Endothelial cell of umbilical vein (primary cell): ENCODE measurements at regions not wholly inside any gene's neighbourhood (a gene's known extent, or its start where the extent isn't known, plus 50 kb on each side); places are given as distances from the start of the nearest gene placed in this dataset.

Experiments used
- BruUV-seq: library from RNA; stranded (reverse); fragments of 400-500 nt; replicated peaks from 2 replicates; lab custom pipeline; 2021; lab: Mats Ljungman, UMichigan
- CTCF ChIA-PET: fragments of 300-600, 350-600 bp; sonication (Branson Sonifier 250); formaldehyde crosslinking; loops from one replicate; lab custom pipeline; 2021; ENCODE audit warnings: antibody characterized with exemption, inconsistent platforms; lab: Charles Lee
- POLR2A ChIA-PET: fragments of 300-600, 350-600 bp; sonication (Branson Sonifier 250); formaldehyde crosslinking; loops from one replicate; lab custom pipeline; 2021; ENCODE audit warnings: antibody characterized with exemption, inconsistent platforms; lab: Charles Lee
- DNase-seq: peaks from one replicate; pipeline ENCODE4 v3.0.0-alpha.2; 2011; ENCODE audit warnings: low read depth, low spot score
- FAIRE-seq: peaks from 2 replicates; lab custom pipeline; 2011; peaks lifted over from hg19 to GRCh38; lab: Jason Lieb, UNC
- H2AFZ ChIP-seq: 2 replicates; pipeline ENCODE4 v1.6.0; 2012; ENCODE audit warnings: low read depth, low read length, control low read depth, inconsistent platforms
- H3K27ac ChIP-seq: 2 replicates; pipeline ENCODE4 v1.5.1; 2011; ENCODE audit warnings: low read depth, mild to moderate bottlenecking, control low read depth, low read length, moderate library complexity; ENCODE audit not compliant: insufficient read depth
- H3K27me3 ChIP-seq, 2 experiments: 2 replicates each; pipeline versions ENCODE4 v1.6.0 to v1.6.1; 2011; ENCODE audit warnings: low read length in 2 of 2, mixed read lengths in 1 of 2; ENCODE audit not compliant: control insufficient read depth in 2 of 2, insufficient read depth in 2 of 2
- H3K36me3 ChIP-seq, 2 experiments: 2 replicates in 1 of 2; 3 replicates in 1 of 2; pipeline ENCODE4 v1.5.1; 2011; ENCODE audit warnings: low read length in 2 of 2, mild to moderate bottlenecking in 1 of 2, moderate library complexity in 1 of 2; ENCODE audit not compliant: control insufficient read depth in 2 of 2, insufficient read depth in 2 of 2; ENCODE audit errors: extremely low read depth in 1 of 2
- H3K4me1 ChIP-seq: 3 replicates; pipeline ENCODE4 v1.5.1; 2011; ENCODE audit warnings: mild to moderate bottlenecking, low read length; ENCODE audit not compliant: control insufficient read depth, insufficient read depth; ENCODE audit errors: extremely low read depth
- H3K4me2 ChIP-seq: 2 replicates; pipeline ENCODE4 v1.6.1; 2011; ENCODE audit warnings: low read length, control low read depth, mixed read lengths; ENCODE audit not compliant: insufficient read depth
- H3K4me3 ChIP-seq, 3 experiments: fragments of 200-600 bp in 1 of 3; sonication (generic), shearing (Covaris generic) in 1 of 3; replicated peaks in 1 of 3; 2 replicates each; pipeline ENCODE4 v1.5.1; 2011 to 2016; ENCODE audit warnings: control low read depth in 3 of 3, low read length in 3 of 3, mild to moderate bottlenecking in 2 of 3, inconsistent platforms in 1 of 3, low read depth in 1 of 3, moderate library complexity in 1 of 3; ENCODE audit not compliant: insufficient read depth in 1 of 3
- H3K79me2 ChIP-seq: 2 replicates; pipeline ENCODE4 v1.6.0; 2012; ENCODE audit warnings: low read length, inconsistent platforms; ENCODE audit not compliant: control insufficient read depth, insufficient read depth
- H3K9ac ChIP-seq: replicated peaks from 2 replicates; pipeline ENCODE3; 2011; ENCODE audit warnings: low read length, control low read depth; ENCODE audit not compliant: insufficient read depth; ENCODE audit errors: extremely low read depth
- H3K9me1 ChIP-seq: replicated peaks from 3 replicates; pipeline ENCODE4 v1.6.0; 2011; ENCODE audit warnings: mild to moderate bottlenecking, low read length; ENCODE audit not compliant: control insufficient read depth, insufficient read depth; ENCODE audit errors: extremely low read depth
- H3K9me3 ChIP-seq: replicated peaks from 2 replicates; pipeline ENCODE4 v1.5.1; 2012; ENCODE audit warnings: low read length, inconsistent platforms; ENCODE audit not compliant: control insufficient read depth, insufficient read depth
- H4K20me1 ChIP-seq: replicated peaks from 2 replicates; pipeline ENCODE3; 2011; ENCODE audit warnings: mild to moderate bottlenecking, low read length; ENCODE audit not compliant: control insufficient read depth, insufficient read depth; ENCODE audit errors: extremely low read depth
- EZH2 ChIP-seq: IDR thresholded peaks from 2 replicates; pipeline ENCODE4 v1.6.1; 2012; ENCODE audit warnings: borderline replicate concordance, low read depth, mild to moderate bottlenecking, moderate library complexity, low read length, inconsistent platforms; ENCODE audit not compliant: severe bottlenecking
- FOS ChIP-seq: IDR thresholded peaks from 2 replicates; pipeline ENCODE4 v1.6.1; 2011; ENCODE audit warnings: mild to moderate bottlenecking, low read length, moderate library complexity, borderline replicate concordance; ENCODE audit not compliant: insufficient read depth
- GATA2 ChIP-seq: IDR thresholded peaks from 2 replicates; pipeline ENCODE4 v1.7.0; 2011; ENCODE audit warnings: low read depth, mild to moderate bottlenecking, moderate library complexity, mixed read lengths, low read length; ENCODE audit not compliant: insufficient read length, insufficient read depth
- JUN ChIP-seq: IDR thresholded peaks from 2 replicates; pipeline ENCODE4 v1.6.1; 2011; ENCODE audit warnings: borderline replicate concordance, low read depth; ENCODE audit not compliant: insufficient read length, insufficient read depth
- MYC ChIP-seq: IDR thresholded peaks from one replicate; pipeline ENCODE4 v1.6.1; 2011; ENCODE audit warnings: mild to moderate bottlenecking, low read depth, low read length
- POLR2A ChIP-seq: IDR thresholded peaks from 2 replicates; pipeline ENCODE4 v1.6.1; 2012; ENCODE audit warnings: low read depth, mild to moderate bottlenecking, control low read depth, low read length
- POLR2AphosphoS5 ChIP-seq: IDR thresholded peaks from 2 replicates; pipeline ENCODE4 v1.6.1; 2012; ENCODE audit warnings: low read depth, mild to moderate bottlenecking, control low read depth, low read length, moderate library complexity; ENCODE audit not compliant: insufficient read depth
- dilution Hi-C: fragments of 300-500 bp; cut with MboI; formaldehyde crosslinking; loops from one replicate; pipeline ENCODE4 v1.15.0; 2019; ENCODE audit warnings: low sequenced_read_pairs; ENCODE audit not compliant: extremely low pct_ligation_motif_present
- intact Hi-C: fragments of 100-400 bp; cut with micrococcal nuclease; formaldehyde crosslinking; loops from one replicate; pipeline ENCODE4 v1.10.0; 2022
- TF ChIP-seq, protein P1 (sequence below), 2 donors: IDR thresholded peaks; 1 replicate in 1 of 2; 2 replicates in 1 of 2; pipeline ENCODE4 v1.5.1; 2011; ENCODE audit warnings: low read length in 2 of 2, mild to moderate bottlenecking in 2 of 2, moderate library complexity in 2 of 2, control low read depth in 1 of 2, inconsistent platforms in 1 of 2, low read depth in 1 of 2; ENCODE audit not compliant: insufficient read depth in 1 of 2; ENCODE audit errors: extremely low read depth in 1 of 2
- TF ChIP-seq, protein P2 (sequence below): IDR thresholded peaks from 2 replicates; pipeline ENCODE4 v1.6.1; 2011; ENCODE audit not compliant: insufficient read depth, insufficient read length

DNA sequence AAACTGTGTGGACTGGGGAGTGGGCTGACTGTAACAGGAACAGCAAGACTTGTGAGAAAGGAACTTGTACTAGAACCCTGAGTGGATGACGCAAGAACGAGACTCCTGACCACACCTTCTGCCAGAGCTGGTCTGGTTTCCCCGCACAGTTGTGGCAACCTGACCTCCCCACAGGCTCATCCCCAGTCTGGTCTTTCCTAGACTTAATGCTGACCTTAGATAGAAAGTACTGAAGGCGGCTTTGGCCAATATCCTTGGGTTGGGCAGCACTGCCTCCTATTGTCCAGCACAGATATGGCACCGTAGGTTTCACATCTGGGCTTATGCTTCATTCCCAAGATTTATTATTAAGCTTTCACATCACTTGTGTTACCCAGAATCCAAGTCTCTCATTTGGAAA is 137.8 kb upstream of the FRG1 start:
- no peaks in the 10 kb centered on the region for H3K9me3 ChIP-seq
- H3K27ac ChIP-seq: no peak overlapping the region
- H3K79me2 ChIP-seq: no peaks in the 10 kb centered on the region
- no peak overlapping the region for H3K9ac ChIP-seq
- no TSS peak for BruUV-seq
- H4K20me1 ChIP-seq: no peaks in the 10 kb centered on the region
- POLR2A ChIA-PET: no interaction called here
- FAIRE-seq (no peak), DNase-seq (no peak)
- no peaks in the 10 kb centered on the region for H3K9me1 ChIP-seq
- H3K4me3 ChIP-seq: no peak overlapping the region
- no peaks in the 10 kb centered on the region for H3K4me1 ChIP-seq
- no peaks in the 10 kb centered on the region for H3K27me3 ChIP-seq
- dilution Hi-C loops (no loop called here), intact Hi-C loops (no loop called here)
- no peak for TF ChIP-seq GATA2
- TF ChIP-seq JUN: no peak
- TF ChIP-seq, protein P1, sequence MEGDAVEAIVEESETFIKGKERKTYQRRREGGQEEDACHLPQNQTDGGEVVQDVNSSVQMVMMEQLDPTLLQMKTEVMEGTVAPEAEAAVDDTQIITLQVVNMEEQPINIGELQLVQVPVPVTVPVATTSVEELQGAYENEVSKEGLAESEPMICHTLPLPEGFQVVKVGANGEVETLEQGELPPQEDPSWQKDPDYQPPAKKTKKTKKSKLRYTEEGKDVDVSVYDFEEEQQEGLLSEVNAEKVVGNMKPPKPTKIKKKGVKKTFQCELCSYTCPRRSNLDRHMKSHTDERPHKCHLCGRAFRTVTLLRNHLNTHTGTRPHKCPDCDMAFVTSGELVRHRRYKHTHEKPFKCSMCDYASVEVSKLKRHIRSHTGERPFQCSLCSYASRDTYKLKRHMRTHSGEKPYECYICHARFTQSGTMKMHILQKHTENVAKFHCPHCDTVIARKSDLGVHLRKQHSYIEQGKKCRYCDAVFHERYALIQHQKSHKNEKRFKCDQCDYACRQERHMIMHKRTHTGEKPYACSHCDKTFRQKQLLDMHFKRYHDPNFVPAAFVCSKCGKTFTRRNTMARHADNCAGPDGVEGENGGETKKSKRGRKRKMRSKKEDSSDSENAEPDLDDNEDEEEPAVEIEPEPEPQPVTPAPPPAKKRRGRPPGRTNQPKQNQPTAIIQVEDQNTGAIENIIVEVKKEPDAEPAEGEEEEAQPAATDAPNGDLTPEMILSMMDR (IDR thresholded peaks at IDR 0.05; ENCODE audit: extremely low read depth in 1 of 2, insufficient read depth in 1 of 2, low read depth in 1 of 2, low read length in 2 of 2): no peak
- TF ChIP-seq POLR2AphosphoS5: no peak
- TF ChIP-seq EZH2: no peak
- TF ChIP-seq, protein P2, sequence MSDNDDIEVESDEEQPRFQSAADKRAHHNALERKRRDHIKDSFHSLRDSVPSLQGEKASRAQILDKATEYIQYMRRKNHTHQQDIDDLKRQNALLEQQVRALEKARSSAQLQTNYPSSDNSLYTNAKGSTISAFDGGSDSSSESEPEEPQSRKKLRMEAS: no peak
- TF ChIP-seq FOS: no peak
- TF ChIP-seq POLR2A: no peak
- TF ChIP-seq MYC: no peak
- no peak overlapping the region for H2AFZ ChIP-seq
- CTCF ChIA-PET: no interaction called here
- H3K36me3 ChIP-seq: no peaks in the 10 kb centered on the region
- no peak overlapping the region for H3K4me2 ChIP-seq
